GM12864 (cell line): ENCODE measurements at regions not wholly inside any gene's neighbourhood (a gene's known extent, or its start where the extent isn't known, plus 50 kb on each side); places are given as distances from the start of the nearest gene placed in this dataset.

Experiments
- DNase-seq: peaks from one replicate; pipeline ENCODE4 v3.0.0-alpha.2; 2011; ENCODE audit warnings: low read depth
- H3K4me3 ChIP-seq: 2 replicates; pipeline ENCODE4 v1.5.1; 2011; ENCODE audit warnings: mild to moderate bottlenecking, low read depth, low read length, control low read depth
- CTCF ChIP-seq: IDR thresholded peaks from 2 replicates; pipeline ENCODE4 v1.5.1; 2011; ENCODE audit warnings: low read depth, mild to moderate bottlenecking, moderate library complexity, low read length, control low read depth, inconsistent platforms; ENCODE audit errors: missing control alignments

DNA sequence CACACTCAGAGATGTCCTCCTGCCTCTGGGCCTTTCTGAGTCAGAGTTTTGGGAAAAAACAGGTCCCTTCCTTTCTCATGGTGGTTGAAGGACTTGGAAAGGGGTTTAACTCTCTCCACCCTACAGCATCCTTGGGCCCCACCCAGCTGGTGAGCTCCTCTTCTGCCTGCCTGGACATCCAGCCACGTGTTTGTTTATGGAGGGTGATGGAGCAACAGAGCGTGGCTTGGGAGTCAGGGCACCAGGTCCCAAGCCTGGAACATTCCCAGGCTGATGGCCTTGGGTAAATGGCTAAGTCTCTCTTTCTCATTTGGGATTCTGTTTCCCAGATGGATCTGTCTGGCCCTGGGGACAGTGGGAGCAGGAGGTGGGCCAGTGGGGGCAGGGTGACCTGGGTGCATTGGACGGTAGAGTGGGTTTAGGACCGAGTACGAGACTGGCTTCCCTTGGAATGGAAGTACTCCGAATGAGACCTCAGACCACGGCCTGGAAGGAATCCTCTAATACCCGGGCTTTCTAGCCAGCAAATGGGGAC is 141.1 kb upstream of the IRX2 start:
- DNase-seq, result no peak
- no peak overlapping the region for H3K4me3 ChIP-seq
- TF ChIP-seq CTCF, result no peak

DNA sequence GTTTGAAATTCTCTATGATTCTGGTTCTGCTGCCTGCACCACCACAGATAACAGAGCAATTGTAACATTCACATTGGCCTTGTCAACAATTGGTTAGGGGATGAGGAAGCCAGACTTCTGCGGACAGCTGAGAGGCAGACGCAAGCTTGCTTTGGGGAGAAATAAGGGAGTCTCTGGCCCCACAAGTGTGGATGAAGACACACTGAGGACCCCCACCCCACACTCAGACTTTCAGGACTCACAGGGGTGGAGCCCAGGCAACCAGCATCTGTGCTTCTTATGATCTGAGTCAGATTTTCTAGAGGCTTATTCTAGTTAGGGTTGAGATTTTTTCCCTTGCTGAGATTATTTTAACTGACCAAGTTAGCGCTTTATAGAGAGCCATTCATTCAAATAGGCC is 140.3 kb upstream of the IRX2 start:
- TF ChIP-seq CTCF, result no peak
- no peak overlapping the region for H3K4me3 ChIP-seq
- no peak for DNase-seq

DNA sequence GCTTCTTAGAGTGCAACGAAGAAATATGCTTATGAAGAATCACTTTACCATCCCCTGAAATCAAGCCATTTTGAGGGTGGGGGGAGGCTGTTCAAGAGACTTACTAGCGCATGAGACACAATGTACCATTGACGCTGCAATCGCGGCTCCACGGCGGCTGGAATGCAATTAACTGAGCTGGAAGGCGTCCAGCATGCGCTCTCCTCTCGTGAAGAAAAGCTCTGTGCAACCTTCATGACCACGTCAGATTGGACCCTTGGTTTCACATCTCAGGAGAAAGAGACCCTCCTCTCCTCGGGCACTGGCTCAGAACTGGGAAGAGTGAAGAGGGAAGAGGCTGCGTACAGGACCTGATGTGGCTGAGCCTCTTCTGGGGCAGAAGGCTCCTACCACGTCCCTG is 138.5 kb upstream of the IRX2 start:
- no peak for DNase-seq
- TF ChIP-seq CTCF, result no peak
- no peak overlapping the region for H3K4me3 ChIP-seq

- no peak for DNase-seq
- no peak for TF ChIP-seq CTCF
- no peak overlapping the region for H3K4me3 ChIP-seq
These were observed 137.1 kb upstream of the IRX2 start for GRCh38 chr5:2888520-2889060.

DNA sequence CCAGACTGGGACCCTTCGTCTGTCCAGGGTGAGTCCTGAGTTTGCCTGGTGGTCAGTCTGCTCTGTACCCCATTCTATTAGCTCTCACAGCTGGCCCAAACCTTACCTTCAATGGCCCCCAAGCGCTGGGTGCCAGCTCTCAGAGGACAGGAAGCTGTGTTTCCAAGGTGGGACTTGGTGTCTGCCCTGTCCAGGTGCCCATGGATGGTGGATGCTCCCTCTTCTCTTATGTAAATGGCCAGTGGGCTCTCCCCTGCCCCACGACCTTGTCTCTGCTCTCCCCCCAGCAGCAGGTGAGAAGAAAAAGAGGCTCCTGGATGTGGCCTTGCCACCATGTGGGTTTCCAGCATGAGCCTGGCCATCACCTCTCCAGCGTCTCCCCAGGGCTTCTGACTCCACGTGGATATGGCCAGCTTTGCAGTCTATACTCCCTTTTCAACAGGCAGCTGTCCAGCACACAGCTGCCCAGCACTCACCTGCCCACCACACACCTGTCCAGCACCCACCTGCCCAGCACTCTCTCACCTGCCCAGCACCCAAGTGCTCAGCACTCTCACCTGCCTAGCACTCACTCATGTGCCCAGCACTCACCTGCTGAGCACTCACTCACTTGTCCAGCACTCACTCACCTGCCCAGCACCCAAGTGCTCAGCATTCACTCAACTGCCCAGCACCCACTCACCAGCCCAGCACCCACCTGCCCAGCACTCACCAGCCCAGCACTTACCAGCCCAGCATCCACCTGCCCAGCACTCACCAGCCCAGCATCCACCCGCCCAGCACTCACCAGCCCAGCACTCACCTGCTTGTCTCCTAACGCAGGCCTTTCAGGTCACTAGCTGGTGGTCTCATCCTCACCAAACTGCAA is 136.2 kb upstream of the IRX2 start:
- no peak for DNase-seq
- H3K4me3 ChIP-seq, result no peak overlapping the region
- TF ChIP-seq CTCF, result no peak

GRCh38 chr5:2886531-2886930 is 135.1 kb upstream of the IRX2 start:
- no peak overlapping the region for H3K4me3 ChIP-seq
- DNase-seq, result no peak
- no peak for TF ChIP-seq CTCF

- H3K4me3 ChIP-seq, result no peak overlapping the region
- TF ChIP-seq CTCF, result no peak
- no peak for DNase-seq
These were observed 132.3 kb upstream of the IRX2 start for GRCh38 chr5:2883771-2884170.
